HG03457 (cell line): ENCODE measurements at regions not wholly inside any gene's neighbourhood (a gene's known extent, or its start where the extent isn't known, plus 50 kb on each side); places are given as distances from the start of the nearest gene placed in this dataset.
A peak's percentile ranks its signal among the peaks of the same experiment; 100 is the strongest.
"Not testable (repeated sequence)": the region's sequence is repeated elsewhere in the genome, so short reads cannot be mapped to it uniquely, and the experiment has no call there.

ENCODE experiments used
- ATAC-seq: cut with Tn5 transposase; IDR thresholded peaks from one replicate; pipeline ENCODE4 v1.9.1; 2021; ENCODE audit warnings: moderate number of reproducible peaks; ENCODE audit not compliant: unreplicated experiment

- peak; percentile 81 for ATAC-seq
Measured at GRCh38 chr12:85424581-85425348, 144.7 kb downstream of the ALX1 start.

- no peak for ATAC-seq
Measured at GRCh38 chr12:85425349-85425612, 145.3 kb downstream of the ALX1 start.

DNA sequence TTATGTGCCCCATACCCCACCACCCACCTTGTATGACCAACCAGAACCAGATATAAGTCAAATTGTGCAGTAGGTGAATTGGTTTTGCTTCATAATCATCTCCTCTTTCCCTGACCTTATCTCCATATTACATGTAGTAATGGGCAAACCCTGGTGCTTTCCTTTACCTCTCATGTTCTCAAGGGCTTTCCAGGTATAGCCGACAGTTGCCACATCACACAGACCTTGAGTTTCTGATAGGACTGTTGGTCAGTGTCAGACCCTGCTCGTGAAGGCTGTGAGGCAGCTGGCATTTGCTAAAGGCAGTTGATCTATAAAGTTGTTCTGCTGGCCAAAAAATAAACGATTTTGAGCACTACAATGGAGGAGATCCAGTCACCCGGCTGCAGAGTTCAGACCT is 145.9 kb downstream of the ALX1 start:
- no peak for ATAC-seq

DNA sequence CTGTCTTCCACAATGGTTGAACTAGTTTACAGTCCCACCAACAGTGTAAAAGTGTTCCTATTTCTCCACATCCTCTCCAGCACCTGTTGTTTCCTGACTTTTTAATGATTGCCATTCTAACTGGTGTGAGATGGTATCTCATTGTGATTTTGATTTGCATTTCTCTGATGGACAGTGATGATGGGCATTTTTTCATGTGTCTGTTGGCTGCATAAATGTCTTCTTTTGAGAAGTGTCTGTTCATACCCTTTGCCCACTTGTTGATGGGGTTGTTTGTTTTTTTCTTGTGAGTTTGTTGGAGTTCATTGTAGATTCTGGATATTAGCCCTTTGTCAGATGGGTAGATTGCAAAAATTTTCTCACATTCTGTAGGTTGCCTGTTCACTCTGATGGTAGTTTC is 153.1 kb downstream of the ALX1 start:
- not testable (repeated sequence) for ATAC-seq

DNA sequence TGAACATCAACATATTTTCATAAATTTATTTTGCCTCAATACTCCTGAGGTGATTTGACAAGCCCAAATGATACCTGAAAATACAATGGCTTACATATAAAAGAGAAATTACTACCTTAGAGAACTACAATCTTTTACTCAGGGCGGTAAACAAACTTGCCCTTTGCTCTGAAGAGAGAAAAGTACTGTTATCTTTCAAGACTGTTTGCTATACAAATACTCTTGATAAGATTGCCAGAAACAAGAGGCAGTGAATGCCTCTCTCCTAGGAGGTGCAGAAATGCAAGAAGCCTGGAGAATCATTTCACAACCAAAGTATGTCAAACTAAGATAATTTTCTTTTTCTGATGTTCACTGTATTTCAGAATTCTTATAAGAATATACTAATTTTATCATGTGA is 160.3 kb downstream of the ALX1 start:
- ATAC-seq: no peak

DNA sequence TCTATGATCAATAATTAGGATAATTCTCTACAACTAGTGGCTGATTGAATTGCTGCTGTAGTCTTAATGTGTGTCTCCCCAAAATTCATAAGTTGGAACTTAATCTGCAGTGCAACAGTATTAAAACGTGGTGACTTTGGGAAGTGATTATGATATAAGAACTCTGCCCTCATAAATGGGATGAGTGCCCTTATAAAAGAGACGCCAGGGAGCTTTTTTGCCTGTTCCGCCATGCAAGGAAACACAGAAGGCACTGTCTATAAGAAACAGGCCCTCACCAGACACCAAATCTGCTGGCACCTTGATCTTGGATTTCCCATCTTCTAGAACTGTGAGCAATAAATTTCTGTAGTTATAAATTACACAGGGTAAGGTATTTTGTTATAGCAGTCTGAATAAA is 161.0 kb downstream of the ALX1 start:
- ATAC-seq: no peak

- no peak for ATAC-seq
Measured at GRCh38 chr12:85441741-85442140, 161.7 kb downstream of the ALX1 start.

DNA sequence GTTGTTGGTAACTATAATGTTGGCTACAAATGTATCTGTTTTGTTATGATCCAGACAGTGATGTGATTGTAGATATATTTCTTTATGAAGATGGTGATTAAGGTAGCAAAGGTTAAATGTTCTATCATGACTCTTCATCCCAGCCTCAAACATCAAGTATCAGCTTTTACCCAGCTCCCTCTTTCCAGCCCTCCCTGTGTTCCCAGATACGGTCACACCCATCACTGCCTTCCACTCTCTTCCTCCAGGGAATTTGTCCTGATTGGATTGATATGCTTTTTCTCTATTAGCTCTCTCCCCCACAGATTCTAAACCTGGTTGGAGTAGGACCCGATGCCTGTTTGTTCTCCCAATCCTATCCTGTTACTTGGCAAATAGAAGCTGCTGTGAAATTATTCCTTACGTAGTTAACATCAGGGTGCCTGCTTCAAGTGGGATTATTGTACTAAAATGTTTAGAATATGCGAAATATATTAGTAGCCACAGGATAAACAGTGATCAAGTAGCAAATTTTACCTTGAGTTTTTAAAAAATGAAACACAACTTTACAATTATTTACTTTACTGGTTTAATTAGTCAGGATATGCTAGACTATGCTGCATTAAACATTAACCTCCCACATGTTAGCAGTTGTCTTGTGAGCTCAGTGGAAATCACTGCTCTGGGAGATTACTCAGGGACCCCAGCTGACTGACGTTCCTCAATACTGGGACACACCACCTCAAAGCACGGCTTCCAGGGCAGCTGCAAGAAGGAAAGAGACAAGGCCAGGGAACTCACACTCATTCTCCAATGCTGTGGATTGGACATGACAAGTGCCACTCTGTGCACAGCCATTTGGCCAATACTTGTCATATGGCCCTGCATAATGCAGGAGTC is 165.3 kb downstream of the ALX1 start:
- ATAC-seq: no peak

GRCh38 chr12:85448031-85448430 is 168.0 kb downstream of the ALX1 start:
- no peak for ATAC-seq

- no peak for ATAC-seq
Measured at GRCh38 chr12:85448548-85449139, 168.6 kb downstream of the ALX1 start.

GRCh38 chr12:85457016-85457415 is 177.0 kb downstream of the ALX1 start:
- no peak for ATAC-seq

- ATAC-seq: no peak
Measured at GRCh38 chr12:85461127-85461526, 181.1 kb downstream of the ALX1 start.

- no peak for ATAC-seq
Measured at GRCh38 chr12:85462888-85463287, 182.9 kb downstream of the ALX1 start.

DNA sequence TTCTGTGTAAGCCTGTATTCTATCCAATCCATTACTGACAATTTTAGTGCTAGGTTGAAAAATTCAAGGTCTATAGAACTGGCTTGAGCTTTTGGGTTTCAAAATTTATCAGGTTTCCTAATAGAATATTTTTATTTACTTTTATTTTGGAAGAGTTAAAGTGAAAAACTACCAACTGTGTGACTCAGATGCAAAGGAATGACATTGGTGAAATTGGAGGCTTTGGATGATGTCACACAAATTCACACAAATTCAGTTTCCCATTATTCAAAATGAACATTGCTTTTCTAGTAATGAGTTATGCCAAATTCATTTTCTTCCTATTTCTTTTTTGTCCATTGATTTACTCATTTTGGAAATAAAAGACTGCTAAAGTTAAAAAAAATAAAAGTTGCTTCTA is 186.9 kb downstream of the ALX1 start:
- no peak for ATAC-seq

GRCh38 chr12:85468356-85469157 is 188.5 kb downstream of the ALX1 start:
- peak; percentile 94 for ATAC-seq

GRCh38 chr12:85469158-85470086 is 189.4 kb downstream of the ALX1 start:
- not testable (repeated sequence) for ATAC-seq

GRCh38 chr12:85475277-85475676 is 195.3 kb downstream of the ALX1 start:
- not testable (repeated sequence) for ATAC-seq

DNA sequence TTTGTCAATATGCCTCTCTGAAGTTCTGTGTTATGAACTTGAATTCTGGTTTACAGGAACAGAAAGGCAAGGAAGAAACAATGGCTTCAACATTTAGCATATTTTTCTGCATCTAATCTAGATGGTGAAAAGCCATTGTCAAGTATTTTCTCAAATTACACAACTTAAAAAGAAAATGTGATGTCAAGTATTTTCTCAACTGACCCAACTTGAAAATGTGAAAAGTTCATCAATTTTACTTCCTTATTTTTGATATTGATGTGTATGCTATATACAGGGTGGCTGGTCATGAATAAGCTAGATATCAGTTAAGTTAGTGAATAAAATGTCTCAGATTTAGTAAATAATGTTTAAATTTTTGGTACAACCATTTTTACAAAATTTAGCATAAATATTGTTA is 196.7 kb downstream of the ALX1 start:
- no peak for ATAC-seq

DNA sequence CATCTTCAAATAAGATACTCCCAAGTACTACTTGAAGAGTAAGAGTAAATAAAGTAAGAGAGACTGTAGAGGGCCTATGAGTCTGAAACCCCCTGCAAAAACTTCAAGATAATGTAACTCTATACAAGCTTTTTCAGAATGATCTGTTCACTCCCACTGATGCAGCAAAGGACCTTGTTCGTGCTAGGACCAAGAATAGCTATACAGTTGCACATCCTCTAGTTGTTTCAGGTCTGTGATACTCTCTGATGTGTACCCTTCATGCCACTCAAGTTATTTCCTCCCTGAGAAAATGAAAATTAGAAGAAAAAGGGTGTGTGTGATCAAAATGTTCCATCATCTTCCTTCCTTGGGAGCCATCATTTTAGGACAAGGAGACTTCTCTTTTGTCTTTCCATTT is 204.4 kb downstream of the ALX1 start:
- ATAC-seq: peak; percentile 57

DNA sequence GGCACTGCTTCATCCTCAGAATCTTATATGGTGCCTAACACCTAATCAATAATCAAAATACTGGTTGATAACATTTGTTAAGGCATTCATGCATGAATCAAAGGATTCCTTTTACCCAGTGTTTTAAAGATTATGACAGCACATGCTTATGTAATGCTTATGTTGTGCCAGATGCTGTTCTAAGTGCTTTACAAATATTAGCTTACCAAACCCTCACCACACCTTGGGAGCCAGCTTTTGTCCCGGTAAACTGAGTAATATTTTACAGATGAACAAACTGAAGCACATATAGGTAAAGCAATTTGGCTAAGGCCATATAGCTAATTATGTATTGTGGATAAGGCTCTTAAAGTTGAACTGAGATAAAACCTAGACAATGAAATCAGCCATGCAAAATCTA is 209.2 kb downstream of the ALX1 start:
- ATAC-seq: no peak
